ENCODE measurements at regions not wholly inside any gene's neighbourhood (a gene's known extent, or its start where the extent isn't known, plus 50 kb on each side); places are given as distances from the start of the nearest gene placed in this dataset.

DNA sequence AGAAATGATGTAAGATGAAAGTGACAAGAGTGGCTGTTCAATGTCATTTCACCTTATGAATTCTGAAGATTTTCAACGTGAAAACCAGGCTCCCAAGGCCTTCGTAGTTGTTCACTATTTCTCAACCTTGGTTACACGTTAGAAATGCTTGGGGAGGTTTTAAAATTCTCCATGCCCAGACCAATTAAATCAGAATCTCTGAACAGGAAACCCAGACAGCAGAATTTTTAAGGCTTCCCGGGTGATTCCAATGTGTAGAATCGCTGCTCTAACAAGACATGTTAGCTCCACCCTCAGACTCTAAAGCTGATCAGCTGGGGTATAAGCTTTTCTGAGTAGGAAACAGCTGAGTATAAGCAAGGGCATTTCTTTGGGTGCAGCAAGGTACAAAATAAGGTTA is 160.4 kb upstream of the TET2 start:
- no peaks in the 10 kb centered on the region for H3K27me3 ChIP-seq
- no peak for TF ChIP-seq POLR2A (IDR thresholded peaks at IDR 0.05)
- TF ChIP-seq, protein P1, sequence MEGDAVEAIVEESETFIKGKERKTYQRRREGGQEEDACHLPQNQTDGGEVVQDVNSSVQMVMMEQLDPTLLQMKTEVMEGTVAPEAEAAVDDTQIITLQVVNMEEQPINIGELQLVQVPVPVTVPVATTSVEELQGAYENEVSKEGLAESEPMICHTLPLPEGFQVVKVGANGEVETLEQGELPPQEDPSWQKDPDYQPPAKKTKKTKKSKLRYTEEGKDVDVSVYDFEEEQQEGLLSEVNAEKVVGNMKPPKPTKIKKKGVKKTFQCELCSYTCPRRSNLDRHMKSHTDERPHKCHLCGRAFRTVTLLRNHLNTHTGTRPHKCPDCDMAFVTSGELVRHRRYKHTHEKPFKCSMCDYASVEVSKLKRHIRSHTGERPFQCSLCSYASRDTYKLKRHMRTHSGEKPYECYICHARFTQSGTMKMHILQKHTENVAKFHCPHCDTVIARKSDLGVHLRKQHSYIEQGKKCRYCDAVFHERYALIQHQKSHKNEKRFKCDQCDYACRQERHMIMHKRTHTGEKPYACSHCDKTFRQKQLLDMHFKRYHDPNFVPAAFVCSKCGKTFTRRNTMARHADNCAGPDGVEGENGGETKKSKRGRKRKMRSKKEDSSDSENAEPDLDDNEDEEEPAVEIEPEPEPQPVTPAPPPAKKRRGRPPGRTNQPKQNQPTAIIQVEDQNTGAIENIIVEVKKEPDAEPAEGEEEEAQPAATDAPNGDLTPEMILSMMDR (IDR thresholded peaks at IDR 0.05) = no peak
- no peaks in the 10 kb centered on the region for H3K36me3 ChIP-seq (replicated peaks in 1 of 2)
- WGBS, 4 donors = 63 to 70% (median 67%) methylated on average over 5 of the region's 5 CpGs
- H3K9me3 ChIP-seq (replicated peaks in 1 of 3) = no peaks in the 10 kb centered on the region
- H3K27ac ChIP-seq = no peak overlapping the region
- no peak overlapping the region for H3K4me3 ChIP-seq
- intact Hi-C loops (cut with DNase I) = no loop called here
- DNase-seq = no peak
- H3K4me1 ChIP-seq (replicated peaks in 1 of 2) = no peaks in the 10 kb centered on the region

DNA sequence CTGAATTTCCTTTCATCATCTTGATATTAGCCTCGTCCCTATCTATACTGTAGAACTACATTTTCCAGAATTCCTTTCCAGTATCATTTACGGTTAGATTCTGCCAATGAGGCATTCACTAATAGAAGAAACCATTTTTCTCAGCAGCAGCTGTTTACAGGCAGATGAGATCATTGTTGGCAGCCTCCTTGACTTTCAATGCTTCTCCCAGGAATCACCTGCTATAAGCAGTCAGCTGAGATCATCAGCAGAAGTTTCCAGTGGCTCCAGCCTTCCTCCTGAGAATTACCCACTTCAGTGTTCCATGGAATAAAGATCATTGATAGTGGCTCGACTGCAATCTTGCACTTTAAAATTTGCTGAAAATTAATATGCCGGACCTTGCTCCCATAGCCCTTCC is 157.3 kb upstream of the TET2 start:
- Histone ChIP-seq H3K4me1 (replicated peaks in 1 of 2) (no peaks in the 10 kb centered on the region), H3K9me3 (replicated peaks in 1 of 3) (no peaks in the 10 kb centered on the region), H3K36me3 (replicated peaks in 1 of 2) (no peaks in the 10 kb centered on the region), H3K27ac (no peak overlapping the region), H3K27me3 (no peaks in the 10 kb centered on the region), H3K4me3 (no peak overlapping the region)
- no peak for DNase-seq
- TF ChIP-seq, protein P1 (IDR thresholded peaks at IDR 0.05) = no peak
- no peak for TF ChIP-seq POLR2A (IDR thresholded peaks at IDR 0.05)
- 69 to 75% (median 71%) methylated on average over 4 of the region's 4 CpGs for WGBS, 4 donors
- intact Hi-C loops (cut with DNase I) = no loop called here

GRCh38 chr4:105002278-105002677 is 144.4 kb upstream of the TET2 start:
- Histone ChIP-seq H3K9me3 (replicated peaks in 1 of 3) (no peaks in the 10 kb centered on the region), H3K27ac (no peak overlapping the region), H3K4me3 (no peak overlapping the region), H3K36me3 (replicated peaks in 1 of 2) (no peaks in the 10 kb centered on the region), H3K27me3 (no peaks in the 10 kb centered on the region), H3K4me1 (replicated peaks in 1 of 2) (no peaks in the 10 kb centered on the region)
- no peak for DNase-seq
- TF ChIP-seq, protein P1 (IDR thresholded peaks at IDR 0.05) = no peak
- TF ChIP-seq POLR2A (IDR thresholded peaks at IDR 0.05) = no peak
- WGBS, 4 donors = 89 to 97% (median 91%) methylated on average over 6 of the region's 6 CpGs
- intact Hi-C loops (cut with DNase I) = no loop called here

DNA sequence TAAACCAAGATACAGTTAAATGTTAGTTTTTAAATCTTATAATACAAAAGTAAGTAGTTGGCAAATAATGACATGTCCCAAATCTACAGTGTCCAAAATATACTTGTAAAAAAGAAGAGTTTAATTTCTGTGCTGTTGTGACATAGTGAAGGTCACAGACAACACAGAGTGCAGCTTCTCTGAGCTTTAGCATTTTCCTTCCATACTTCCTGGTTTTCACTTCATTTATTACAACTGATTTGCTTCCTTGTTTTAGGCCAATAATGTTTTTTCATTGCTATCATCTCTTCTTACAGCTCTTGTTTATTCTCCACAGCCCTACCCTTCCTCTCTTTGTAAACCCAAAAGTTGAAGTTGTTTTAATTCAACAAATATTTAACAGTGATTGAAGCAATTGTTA is 132.4 kb upstream of the TET2 start:
- no peak for TF ChIP-seq POLR2A (IDR thresholded peaks at IDR 0.05)
- TF ChIP-seq, protein P1 (IDR thresholded peaks at IDR 0.05) = no peak
- no peak overlapping the region for H3K4me3 ChIP-seq

More for the DNA sequence above, 132.4 kb upstream of the TET2 start:
- Histone ChIP-seq H3K36me3 (replicated peaks in 1 of 2) (no peaks in the 10 kb centered on the region), H3K27me3 (no peaks in the 10 kb centered on the region), H3K9me3 (replicated peaks in 1 of 3) (no peaks in the 10 kb centered on the region), H3K27ac (no peak overlapping the region), H3K4me1 (replicated peaks in 1 of 2) (no peaks in the 10 kb centered on the region)
- DNase-seq = no peak
- intact Hi-C loops (cut with DNase I) = no loop called here

Measured in adrenal gland (tissue), 9 donors.